ENCODE measurements at regions not wholly inside any gene's neighbourhood (a gene's known extent, or its start where the extent isn't known, plus 50 kb on each side); places are given as distances from the start of the nearest gene placed in this dataset.

- DNase-seq, result no peak
These were observed 255.7 kb upstream of the TNC start for GRCh38 chr9:115373710-115374045.

- no peak for DNase-seq
These were observed 256.8 kb upstream of the TNC start for GRCh38 chr9:115374724-115375268.

GRCh38 chr9:115378241-115378640 is 260.3 kb upstream of the TNC start:
- DNase-seq, result no peak

GRCh38 chr9:115378758-115379157 is 260.8 kb upstream of the TNC start:
- DNase-seq, result no peak

- no peak for DNase-seq
These were observed 261.8 kb upstream of the TNC start for GRCh38 chr9:115379719-115380118.

GRCh38 chr9:115382865-115383264 is 264.9 kb upstream of the TNC start:
- DNase-seq, result no peak

GRCh38 chr9:115385383-115386122 is 267.6 kb upstream of the TNC start:
- no peak for DNase-seq

- DNase-seq, result no peak
These were observed 269.2 kb upstream of the TNC start for GRCh38 chr9:115386963-115387770.

GRCh38 chr9:115391168-115391825 is 273.3 kb upstream of the TNC start:
- DNase-seq, result no peak

- no peak for DNase-seq
These were observed 276.2 kb upstream of the TNC start for GRCh38 chr9:115393976-115394775.

GRCh38 chr9:115395511-115396021 is 277.6 kb upstream of the TNC start:
- peak; percentile 67 for DNase-seq

GRCh38 chr9:115396071-115396529 is 278.1 kb upstream of the TNC start:
- no peak for DNase-seq

- DNase-seq, result no peak
These were observed 279.8 kb upstream of the TNC start for GRCh38 chr9:115397591-115398312.

- no peak for DNase-seq
These were observed 280.3 kb upstream of the TNC start for GRCh38 chr9:115398313-115398650.

- no peak for DNase-seq
These were observed 281.0 kb upstream of the TNC start for GRCh38 chr9:115398996-115399395.

GRCh38 chr9:115400796-115401195 is 282.8 kb upstream of the TNC start:
- no peak for DNase-seq

- DNase-seq, result no peak
These were observed 283.9 kb upstream of the TNC start for GRCh38 chr9:115401756-115402327.

GRCh38 chr9:115403753-115404152 is 285.8 kb upstream of the TNC start:
- no peak for DNase-seq

GRCh38 chr9:115404311-115404710 is 286.4 kb upstream of the TNC start:
- DNase-seq, result no peak

GRCh38 chr9:115411516-115411915 is 293.6 kb upstream of the TNC start:
- DNase-seq, result no peak

GRCh38 chr9:115411993-115412452 is 294.1 kb upstream of the TNC start:
- DNase-seq, result no peak
